DMS 273 (cell line): ENCODE measurements at regions not wholly inside any gene's neighbourhood (a gene's known extent, or its start where the extent isn't known, plus 50 kb on each side); places are given as distances from the start of the nearest gene placed in this dataset.
"Not testable (repeated sequence)": the region's sequence is repeated elsewhere in the genome, so short reads cannot be mapped to it uniquely, and the experiment has no call there.

ENCODE experiments used
- DNase-seq: peaks from one replicate; lab custom pipeline; 2025; ENCODE audit not compliant: unreplicated experiment; lab: John Stamatoyannopoulos, UW

DNA sequence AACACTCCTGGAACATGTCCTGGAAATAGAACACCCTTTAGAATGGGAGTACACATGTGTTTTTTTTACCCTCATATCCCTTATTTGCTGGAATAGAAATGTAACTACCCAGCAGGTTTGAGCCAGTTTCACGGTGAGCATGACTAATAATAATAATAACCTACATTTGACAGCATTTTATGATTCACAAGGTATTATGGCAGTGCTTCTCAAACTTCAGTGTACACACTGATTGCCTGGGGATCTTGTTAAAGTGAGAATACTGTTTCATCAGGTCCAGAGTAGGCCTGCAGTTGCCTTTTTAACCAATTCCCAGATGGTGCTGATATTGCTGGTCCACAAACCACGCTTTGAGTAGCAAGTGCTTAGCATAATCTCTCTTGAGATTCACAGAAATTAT, 63.9 kb downstream of the NFKBIZ start:
- no peak for DNase-seq

DNA sequence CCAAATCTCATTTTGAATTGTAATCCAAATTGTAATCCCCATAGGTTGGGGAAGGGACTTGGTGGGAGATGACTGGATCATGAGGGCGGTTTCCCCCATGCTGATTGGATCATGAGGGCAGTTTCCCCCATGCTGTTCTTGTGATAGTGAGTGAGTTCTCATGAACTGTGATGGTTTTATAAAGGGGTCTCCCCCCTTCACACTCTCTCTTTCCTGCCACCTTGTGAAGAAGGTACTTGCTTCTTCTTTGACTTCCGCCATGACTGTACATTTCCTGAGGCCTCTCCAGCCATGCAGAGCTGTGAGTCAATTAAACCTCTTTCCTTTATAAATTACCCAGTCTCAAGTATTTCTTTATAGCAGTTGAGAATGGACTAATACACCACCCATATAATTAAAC, 68.4 kb downstream of the NFKBIZ start:
- DNase-seq: not testable (repeated sequence)

DNA sequence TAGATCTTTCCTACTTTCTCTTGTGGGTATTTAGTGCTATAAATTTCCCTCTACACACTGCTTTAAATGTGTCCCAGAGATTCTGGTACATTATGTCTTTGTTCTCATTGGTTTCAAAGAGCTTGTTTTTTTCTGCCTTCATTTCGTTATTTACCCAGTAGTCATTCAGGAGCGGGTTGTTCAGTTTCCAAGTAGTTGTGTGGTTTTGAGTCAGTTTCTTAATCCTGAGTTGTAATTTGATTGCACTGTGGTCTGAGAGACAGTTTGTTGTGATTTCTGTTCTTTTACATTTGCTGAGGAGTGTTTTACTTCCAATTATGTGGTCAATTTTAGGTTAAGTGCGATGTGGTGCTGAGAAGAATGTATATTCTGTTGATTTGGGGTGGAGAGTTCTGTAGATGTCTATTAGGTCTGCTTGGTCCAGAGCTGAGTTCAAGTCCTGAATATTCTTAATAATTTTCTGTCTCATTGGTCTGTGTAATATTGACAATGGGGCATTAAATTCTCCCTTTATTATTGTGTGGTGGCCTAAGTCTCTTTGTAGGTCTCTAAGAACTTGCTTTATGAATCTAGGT, 72.9 kb downstream of the NFKBIZ start:
- DNase-seq: not testable (repeated sequence)

DNA sequence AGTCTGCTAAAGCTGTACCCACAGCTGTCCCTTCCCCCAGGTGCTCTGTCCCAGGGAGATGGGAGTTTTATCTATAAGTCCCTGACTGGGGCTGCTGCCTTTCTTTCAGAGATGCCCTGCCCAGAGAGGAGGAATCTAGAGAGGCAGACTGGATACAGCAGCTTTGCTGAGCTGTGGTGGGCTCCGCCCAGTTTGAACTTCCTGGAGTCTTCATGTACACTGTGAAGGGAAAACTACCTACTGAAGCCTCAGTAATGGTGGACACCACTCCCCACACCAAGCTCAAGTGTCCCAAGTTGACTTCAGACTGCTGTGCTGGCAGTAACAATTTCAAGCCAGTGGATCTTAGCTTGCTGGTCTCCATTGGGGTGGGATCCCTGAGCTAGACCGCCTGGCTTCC, 75.3 kb downstream of the NFKBIZ start:
- not testable (repeated sequence) for DNase-seq

DNA sequence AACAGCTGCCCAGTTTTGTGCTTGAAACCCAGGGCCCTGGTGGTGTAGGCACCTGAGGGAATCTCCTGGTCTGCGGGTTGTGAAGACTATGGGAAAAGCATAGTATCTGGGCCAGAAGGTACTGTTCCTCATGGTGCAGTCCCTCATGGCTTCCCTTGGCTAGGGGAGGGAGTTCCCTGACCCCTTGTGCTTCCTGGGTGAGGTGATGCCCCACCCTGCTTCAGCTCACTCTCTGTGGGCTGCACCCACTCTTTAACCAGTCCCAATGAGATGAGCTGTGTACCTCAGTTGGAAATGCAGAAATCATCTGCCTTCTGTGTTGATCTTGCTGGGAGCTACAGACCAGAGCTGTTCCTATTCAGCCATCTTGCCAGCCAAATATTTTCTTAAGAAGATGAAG, 75.8 kb downstream of the NFKBIZ start:
- not testable (repeated sequence) for DNase-seq

DNA sequence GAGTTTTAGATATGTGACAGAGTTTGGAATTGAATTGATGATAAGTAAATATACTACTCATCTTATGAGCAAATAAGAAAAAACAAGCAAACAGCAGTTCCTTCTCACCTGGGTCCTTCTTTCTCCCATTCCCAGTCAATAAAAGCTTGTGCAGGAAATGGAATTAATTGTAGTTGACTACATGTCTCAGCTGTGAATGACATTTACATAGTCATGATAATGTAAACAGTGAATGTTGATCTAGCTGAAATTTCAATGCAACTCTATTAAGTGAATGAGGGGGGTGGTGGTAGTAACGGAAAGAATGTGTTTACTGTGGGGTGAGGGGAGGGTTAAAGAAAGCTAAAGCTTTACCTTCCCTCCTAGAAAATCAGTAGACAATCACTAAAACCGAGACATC, 76.2 kb downstream of the NFKBIZ start:
- no peak for DNase-seq

DNA sequence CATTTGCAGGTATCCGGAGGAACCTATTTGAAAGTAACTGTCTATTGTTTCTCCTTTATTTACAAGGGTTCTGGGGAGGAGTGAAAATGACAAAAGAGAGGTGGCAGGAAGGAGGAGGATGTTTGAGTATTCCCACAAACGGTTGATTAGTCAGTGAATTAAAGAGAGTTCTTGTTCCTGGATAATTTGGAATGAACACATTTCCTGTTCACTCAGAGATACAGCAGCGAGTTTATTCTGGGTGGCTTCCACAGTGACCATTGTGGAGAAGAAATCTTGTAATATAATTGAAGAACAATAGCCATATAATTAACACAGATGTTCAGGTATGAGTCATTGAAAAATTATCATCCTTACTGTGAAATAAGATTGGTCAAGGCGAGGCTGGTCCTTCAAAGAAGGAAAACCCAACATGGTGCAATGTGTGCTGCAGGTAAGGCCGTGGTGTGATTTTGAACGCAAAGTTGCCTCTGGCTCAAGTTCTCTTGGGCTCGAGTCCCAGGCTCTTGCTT, 77.3 kb downstream of the NFKBIZ start:
- no peak for DNase-seq

DNA sequence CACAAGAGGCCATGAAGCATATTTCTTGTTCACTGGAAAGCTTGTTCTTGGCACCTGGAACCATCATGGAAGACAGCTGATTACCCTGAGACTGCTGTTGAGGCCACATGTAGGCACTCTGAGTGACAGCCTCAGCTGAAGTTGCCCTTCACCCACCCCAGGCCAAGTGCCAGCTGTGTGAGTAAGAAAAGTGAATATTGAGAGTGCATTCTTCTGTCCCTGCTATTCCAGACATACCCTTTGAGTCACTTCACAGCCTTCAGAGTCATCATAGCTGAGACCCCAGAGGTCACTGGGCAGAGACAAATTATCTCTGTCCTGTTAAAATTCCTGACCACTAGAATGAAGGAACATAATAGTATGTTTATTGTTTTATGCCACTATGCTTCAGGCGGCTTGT, 79.6 kb downstream of the NFKBIZ start:
- no peak for DNase-seq

DNA sequence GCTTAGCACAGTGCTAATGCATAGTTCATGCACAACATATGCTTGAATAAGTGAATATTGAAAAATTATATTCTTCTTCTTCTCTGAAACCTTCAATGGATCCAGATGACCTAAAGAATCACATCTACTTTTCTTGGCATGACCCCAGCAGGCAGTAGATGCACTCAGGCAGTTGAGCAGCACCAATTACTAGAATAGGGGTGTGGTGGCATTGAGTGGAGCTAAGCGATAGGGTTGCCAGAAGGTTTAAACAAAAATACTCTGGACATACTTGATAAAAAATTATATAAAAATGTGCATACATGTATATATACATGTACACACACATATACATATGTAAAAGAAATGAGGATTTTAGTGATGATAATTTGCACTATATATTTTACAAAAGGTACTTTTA, 81.8 kb downstream of the NFKBIZ start:
- DNase-seq: no peak

DNA sequence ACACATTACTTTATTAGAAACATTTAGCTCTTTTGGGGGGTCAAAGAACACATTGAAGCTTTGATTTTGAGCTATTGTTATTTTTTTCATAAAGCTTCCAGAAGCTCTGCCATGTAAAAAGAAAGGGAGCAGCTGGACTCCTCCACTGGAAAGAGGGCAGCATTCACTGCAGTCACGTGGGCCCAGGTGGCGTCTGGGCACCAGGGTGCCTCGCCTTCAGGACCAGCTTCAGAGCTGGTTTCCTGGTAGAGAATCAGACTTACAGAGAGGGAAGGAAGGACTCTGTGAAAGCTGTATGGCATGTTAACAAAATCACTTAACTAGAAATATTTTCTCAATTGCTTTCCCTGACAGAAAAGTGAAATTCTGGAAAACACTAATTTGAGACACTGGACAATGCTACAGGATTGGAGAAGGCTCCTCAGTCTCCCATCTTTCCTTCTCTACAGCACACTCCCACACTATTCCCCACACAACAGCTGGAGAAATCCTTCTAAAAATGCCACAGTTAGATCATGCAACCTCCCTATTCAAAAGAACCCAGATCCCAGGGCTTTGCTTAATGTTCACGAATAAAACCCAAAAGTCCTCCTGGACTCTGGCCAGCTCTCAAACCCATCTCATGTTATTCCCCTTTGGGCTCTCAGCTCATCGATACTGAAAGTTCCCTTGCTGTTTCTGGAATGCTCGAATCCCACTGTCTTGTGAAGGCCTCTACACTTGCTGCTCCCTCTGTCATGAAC, 83.2 kb downstream of the NFKBIZ start:
- peak; percentile 9 for DNase-seq

DNA sequence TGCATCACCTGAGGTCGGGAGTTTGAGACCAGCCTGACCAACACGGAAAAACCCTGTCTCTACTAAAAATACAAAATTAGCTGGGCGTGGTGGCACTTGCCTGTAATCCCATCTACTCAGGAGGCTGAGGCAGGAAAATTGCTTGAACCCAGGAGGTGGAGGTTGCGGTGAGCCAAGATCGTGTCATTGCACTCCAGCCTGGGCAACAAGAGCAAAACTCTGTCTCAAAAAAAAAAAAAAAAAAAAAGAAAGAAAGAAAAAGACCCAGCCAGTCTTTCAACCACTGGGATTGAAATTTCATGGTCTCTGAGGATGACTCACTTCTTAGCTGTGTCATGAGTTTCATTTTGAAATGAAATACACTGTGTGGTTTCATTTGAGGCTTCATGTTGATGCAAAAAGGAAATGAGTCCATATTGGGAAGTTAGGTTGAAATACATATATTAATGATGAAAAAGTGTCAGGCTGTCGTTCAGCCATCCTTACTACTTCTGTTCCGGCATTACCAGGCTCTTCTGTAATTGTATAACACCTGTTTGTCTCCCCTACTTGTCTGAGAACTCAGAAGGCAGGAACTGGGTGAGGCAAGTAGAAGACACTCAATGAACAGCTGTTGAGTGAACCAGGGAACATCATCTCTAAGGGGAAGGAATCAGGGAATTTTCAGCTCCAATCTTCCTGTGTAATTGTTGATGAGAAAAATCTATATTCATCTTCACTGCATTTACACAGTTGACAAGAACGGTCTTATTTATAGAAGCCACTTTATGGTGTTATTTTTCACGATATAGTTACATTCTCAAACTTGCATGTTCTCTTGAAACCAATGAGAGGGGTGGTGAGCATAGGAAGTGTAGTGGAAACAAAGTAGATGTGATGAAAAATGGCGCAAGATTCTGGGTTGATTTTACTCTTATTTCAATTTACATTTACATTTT, 87.4 kb downstream of the NFKBIZ start:
- no peak for DNase-seq

DNA sequence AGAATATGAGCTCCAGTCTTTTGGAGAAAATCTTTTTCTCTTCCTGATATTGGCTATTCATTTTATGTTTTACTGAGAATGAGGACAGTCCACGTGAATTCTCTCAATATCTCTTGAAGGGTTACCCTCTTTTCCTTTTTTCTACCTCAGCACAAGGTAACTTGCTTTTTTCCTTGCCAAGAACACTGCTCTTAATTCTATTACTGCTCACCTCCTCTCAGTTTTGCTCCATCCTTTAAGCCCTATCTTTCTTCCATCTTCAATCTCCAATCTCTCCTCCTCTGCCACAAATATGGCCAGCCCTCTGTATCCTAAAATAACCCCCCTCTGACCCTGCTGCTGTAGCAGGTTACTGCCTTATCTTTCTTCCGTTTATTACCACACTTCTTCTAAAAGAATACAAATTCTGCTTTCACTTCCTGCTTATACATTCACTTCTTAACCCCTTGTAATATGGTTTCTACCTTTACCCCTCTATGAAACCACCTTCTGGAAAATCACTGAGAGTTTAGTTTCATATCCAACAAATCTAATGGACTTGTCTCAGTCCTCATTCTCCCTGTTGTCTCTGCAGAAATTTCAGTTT, 89.0 kb downstream of the NFKBIZ start:
- DNase-seq: no peak

DNA sequence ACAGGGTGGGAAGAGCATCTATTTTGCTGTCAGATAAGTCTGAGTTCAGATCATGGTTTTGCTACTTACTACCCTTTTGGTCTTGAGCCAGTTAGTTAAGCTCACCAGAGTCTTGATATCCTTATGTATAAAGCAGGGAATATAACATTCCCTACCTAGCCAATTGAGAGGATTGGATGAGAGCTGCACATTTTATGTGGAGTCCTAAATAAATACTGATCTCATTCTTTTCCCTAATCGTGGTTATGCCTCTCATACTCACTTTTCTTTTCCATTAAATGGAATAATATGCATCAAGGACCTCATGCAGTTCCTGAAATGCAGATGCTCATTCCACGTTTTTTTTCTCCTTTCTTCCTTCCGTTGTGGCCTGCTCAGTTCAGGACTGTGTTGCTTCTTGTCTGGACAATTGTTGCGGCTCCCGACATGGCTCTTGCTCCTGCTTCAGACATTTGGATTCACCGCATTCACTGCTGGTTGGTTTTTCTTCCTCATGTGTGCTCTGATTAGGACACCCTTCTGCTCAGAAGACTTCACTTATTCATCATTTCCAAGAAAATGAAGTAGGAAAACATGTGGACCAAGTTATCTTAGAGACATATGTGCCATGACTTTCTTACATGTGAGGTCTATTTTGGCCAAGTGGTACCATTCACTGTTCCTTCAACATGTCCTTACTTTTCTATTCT, 90.2 kb downstream of the NFKBIZ start:
- no peak for DNase-seq

DNA sequence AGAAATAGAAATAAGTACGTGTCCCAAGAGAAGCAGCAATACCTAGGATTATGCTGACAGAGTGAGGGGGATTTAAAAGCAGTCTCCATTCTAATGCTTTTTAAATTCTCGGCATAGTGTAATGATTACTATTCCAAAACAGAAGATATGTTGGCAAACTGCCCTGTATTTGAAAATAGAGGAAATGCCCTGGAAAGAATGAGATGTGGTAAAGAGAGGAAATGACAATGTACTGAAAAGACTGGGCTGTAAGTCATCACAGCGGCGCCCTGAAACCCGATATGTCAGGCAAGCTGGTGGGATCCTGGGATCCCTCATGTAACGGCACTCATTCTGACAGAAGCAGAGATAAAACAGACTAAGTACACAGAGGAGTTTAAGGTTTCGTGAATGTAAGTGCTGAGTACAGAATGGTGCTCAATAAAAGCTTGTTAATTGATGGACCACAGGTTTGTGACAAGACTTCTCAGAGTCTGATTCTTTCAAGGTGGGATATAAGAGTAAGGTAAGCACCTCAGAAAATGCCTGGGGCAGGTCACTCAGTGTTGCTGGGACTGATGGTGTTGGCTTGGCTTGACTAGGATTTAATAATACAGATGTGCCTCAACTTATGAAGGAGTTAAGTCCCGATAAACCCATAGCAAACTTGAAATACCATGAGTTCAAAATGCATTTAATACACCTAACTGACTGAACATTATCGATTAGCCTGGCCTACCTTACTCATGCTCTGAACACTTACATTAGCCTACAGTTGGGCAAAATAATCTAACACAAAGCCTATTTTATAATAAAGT, 91.4 kb downstream of the NFKBIZ start:
- peak; percentile 57 for DNase-seq

DNA sequence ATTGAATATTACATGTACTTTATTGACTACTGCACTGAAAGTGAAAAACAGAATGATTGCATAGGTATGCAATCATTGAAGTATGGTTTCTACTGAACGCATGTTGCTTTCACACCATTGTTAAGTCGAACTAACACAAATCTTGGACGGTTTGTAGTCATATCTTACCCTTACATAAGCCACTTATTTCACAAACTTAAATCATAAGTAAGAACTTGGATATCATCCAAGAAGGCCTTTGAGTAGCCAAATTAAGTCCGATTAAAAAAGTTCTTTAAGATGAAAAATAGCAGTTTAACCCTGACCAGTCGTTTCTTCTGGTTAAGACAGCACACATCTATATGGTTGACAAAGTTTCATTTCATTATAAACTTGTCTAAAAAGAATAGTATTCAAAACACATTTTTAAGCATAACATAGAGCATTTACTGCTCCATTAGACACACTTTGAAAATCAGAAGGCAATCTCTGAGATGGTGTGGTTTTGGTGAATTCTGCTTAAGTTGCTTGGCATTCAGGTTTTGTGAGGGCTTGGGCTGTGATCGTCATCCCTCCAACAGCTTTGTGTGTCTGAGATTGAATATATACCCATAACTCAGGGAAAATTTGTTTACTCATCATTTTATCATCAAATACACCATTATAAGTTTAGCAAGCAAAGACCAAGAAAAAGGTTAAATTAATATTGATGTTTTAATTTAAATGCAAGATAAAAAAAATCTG, 92.2 kb downstream of the NFKBIZ start:
- DNase-seq: no peak

DNA sequence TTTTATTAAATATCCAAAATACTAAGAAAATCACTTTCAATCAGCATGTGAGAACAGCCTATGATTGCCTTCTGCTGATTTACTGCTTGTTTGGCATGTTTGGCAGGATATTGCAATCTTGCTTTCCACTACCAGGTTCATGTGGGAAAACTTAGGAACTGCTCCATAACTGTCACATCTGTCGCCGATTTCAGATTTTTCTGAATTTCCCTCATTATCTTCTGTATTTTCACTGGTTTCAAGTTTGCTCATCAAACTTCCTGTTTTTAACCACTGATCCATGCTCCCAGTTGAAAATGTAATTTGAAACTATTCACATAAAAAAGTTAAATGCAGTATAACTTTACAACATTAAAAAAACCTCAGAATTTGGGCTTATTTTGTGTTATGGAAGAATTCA, 93.0 kb downstream of the NFKBIZ start:
- no peak for DNase-seq

DNA sequence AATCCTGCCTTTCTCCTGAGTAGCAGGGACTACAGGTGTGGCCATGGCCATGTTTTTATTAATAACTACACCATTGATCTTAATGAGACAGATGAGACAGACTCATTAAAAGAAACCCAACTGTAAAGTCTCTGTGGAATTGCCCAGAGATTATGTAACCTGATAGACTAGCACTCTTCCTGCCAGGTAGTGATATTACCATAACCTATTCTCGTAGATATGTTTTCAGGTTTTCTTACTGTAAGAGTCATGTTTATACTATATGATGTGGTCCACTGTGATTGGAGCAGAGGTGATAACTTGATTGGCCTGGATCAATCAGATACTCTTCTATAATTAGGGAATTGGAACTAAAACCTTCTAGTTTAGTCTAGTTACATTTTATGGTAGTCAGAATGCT, 93.7 kb downstream of the NFKBIZ start:
- DNase-seq: no peak

DNA sequence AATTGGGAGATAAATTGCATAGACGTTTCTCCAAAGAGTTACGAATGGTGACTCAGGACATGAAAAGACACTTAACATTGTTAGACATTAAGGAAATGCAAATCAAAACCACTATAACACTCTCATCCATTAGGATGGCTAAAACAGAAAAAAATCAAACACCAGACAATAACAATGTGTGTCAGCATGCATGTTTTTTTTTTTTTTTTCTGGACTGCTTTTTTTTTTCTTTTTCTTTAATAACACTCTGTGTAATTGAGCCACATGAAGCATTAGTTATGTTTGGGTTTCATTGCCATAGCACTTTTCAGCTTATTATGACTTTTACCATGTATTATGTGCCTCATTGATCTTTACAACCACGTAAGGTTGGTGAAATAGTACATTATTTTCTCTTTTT, 95.0 kb downstream of the NFKBIZ start:
- no peak for DNase-seq

DNA sequence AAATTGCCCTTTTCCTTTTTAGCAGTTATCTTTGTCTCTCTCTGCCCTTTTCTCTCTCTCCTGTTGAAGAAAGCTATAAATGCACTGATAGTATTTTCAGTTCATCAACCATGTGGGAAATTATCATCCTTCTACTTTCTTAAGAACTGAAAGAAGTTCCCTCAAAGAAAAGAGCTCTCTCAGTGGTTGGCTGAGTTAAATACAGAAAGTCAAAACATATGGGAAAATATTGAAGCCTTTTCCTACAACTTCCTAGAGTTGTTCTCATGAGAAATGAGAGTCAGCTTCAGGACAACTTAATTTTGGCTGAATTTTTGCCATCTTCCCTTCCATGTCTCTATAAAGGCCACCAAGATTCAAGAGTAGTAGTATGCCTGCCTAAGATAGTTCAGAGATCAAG, 96.7 kb downstream of the NFKBIZ start:
- DNase-seq: no peak
